ENCODE measurements at regions not wholly inside any gene's neighbourhood (a gene's known extent, or its start where the extent isn't known, plus 50 kb on each side); places are given as distances from the start of the nearest gene placed in this dataset.
"Not testable (repeated sequence)": the region's sequence is repeated elsewhere in the genome, so short reads cannot be mapped to it uniquely, and the experiment has no call there.

DNA sequence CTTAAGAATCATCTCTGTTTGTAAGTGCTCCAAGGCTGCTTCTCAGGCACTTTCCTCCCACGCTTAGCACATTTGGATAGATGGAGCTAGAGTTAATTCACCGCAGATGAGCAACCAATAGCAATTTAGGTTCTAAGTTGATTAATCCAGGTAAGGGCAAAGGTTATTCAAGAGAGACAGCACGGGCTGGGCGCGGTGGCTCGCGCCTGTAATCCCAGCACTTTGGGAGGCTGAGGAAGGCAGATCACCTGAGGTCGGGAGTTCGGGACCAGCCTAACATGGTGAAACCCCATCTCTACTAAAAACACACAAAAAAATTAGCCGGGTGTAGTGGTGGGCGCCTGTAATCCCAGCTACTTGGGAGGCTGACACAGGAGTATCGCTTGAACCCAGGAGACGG, 54.5 kb upstream of the UNC13C start:
- H3K27ac ChIP-seq (ENCODE audit: low read depth, low read length, poor library complexity, severe bottlenecking); H3K4me3 ChIP-seq (ENCODE audit: low read depth, low read length, poor library complexity, severe bottlenecking); H3K27me3 ChIP-seq (ENCODE audit: insufficient read depth, low read length); H4K20me1 ChIP-seq (ENCODE audit: insufficient read depth, low read length); H3K4me1 ChIP-seq (ENCODE audit: insufficient read depth, low read length, severe bottlenecking); H3K79me2 ChIP-seq (ENCODE audit: insufficient read depth, low read length); H3K9me2 ChIP-seq (ENCODE audit: low read depth, low read length); H3K9me3 ChIP-seq (ENCODE audit: low read length); H3F3A ChIP-seq (ENCODE audit: insufficient read depth, low read length); H3K4me2 ChIP-seq (ENCODE audit: low read length); H3K9ac ChIP-seq (ENCODE audit: low read length); H3K36me3 ChIP-seq (ENCODE audit: insufficient read depth, low read length); H2AFZ ChIP-seq (ENCODE audit: low read length): not testable (repeated sequence)

- H3F3A ChIP-seq (ENCODE audit: insufficient read depth, low read length): no peaks in the 10 kb centered on the region
- H3K9ac ChIP-seq (ENCODE audit: low read length): no peak overlapping the region
- no peak overlapping the region for H3K4me3 ChIP-seq (ENCODE audit: low read depth, low read length, poor library complexity, severe bottlenecking)
- H3K36me3 ChIP-seq (ENCODE audit: insufficient read depth, low read length): no peaks in the 10 kb centered on the region
- no peaks in the 10 kb centered on the region for H3K9me2 ChIP-seq (ENCODE audit: low read depth, low read length)
- H3K27ac ChIP-seq (ENCODE audit: low read depth, low read length, poor library complexity, severe bottlenecking): no peak overlapping the region
- no peak overlapping the region for H3K4me2 ChIP-seq (ENCODE audit: low read length)
- H3K4me1 ChIP-seq (ENCODE audit: insufficient read depth, low read length, severe bottlenecking): no peaks in the 10 kb centered on the region
- H3K9me3 ChIP-seq (ENCODE audit: low read length): no peaks in the 10 kb centered on the region
- H4K20me1 ChIP-seq (ENCODE audit: insufficient read depth, low read length): no peaks in the 10 kb centered on the region
- TF ChIP-seq EZH2 (IDR thresholded peaks at IDR 0.05; ENCODE audit: borderline replicate concordance, low read length) (no peak), CTCF (IDR thresholded peaks at IDR 0.05; ENCODE audit: low read length) (no peak)
- H3K27me3 ChIP-seq (ENCODE audit: insufficient read depth, low read length): no peaks in the 10 kb centered on the region
- H2AFZ ChIP-seq (ENCODE audit: low read length): no peak overlapping the region
- no peaks in the 10 kb centered on the region for H3K79me2 ChIP-seq (ENCODE audit: insufficient read depth, low read length)
These were observed 59.8 kb upstream of the UNC13C start for GRCh38 chr15:53918180-53919079.

DNA sequence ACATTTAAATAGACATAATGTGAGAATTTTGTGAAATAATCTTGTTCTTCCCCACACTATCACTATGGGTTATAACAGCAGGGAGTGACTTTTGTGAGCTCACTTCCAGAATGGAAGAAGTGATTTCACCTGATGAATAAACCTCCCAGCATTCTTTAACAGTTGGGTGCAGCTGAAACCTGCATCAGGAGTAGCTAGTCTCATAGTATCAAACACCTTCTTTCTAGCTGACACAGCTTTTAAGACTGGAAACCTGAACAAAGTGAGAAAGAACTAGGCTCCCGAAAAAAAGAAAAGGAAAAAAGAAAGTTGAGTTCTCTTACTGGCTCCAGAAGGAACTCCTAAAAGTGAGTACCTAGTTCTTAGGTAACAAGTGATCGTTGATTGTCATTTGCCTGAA, 61.1 kb upstream of the UNC13C start:
- Histone ChIP-seq H3K36me3 (ENCODE audit: insufficient read depth, low read length) (no peaks in the 10 kb centered on the region), H3K27me3 (ENCODE audit: insufficient read depth, low read length) (no peaks in the 10 kb centered on the region), H3K9me3 (ENCODE audit: low read length) (no peaks in the 10 kb centered on the region), H3K79me2 (ENCODE audit: insufficient read depth, low read length) (no peaks in the 10 kb centered on the region), H3K4me3 (ENCODE audit: low read depth, low read length, poor library complexity, severe bottlenecking) (no peak overlapping the region), H3K4me2 (ENCODE audit: low read length) (no peak overlapping the region), H3K4me1 (ENCODE audit: insufficient read depth, low read length, severe bottlenecking) (no peaks in the 10 kb centered on the region), H4K20me1 (ENCODE audit: insufficient read depth, low read length) (no peaks in the 10 kb centered on the region), H3F3A (ENCODE audit: insufficient read depth, low read length) (no peaks in the 10 kb centered on the region), H3K9ac (ENCODE audit: low read length) (no peak overlapping the region), H2AFZ (ENCODE audit: low read length) (no peak overlapping the region), H3K9me2 (ENCODE audit: low read depth, low read length) (no peaks in the 10 kb centered on the region), H3K27ac (ENCODE audit: low read depth, low read length, poor library complexity, severe bottlenecking) (no peak overlapping the region)
- TF ChIP-seq EZH2 (IDR thresholded peaks at IDR 0.05; ENCODE audit: borderline replicate concordance, low read length) (no peak), CTCF (IDR thresholded peaks at IDR 0.05; ENCODE audit: low read length) (no peak)

DNA sequence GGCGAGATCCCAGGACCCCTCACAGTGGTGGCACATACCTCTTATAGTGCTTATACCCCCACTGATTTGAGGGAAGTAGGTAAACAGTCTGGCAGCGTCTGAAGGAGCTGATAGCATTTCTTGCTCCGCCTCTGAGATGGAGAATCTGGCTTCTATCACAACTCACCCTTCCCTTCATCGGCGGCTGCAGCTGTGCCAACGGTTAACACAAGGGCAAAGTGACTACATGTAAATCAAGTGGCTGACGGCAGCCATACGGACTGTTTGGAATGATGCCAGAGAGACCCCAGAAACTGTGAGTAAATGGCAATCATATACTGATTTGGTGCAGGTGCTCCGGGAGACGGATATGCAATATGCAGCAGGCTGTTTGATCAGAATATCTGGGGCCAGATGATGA, 66.8 kb upstream of the UNC13C start:
- Histone ChIP-seq H3K4me2 (ENCODE audit: low read length) (no peak overlapping the region), H3K9ac (ENCODE audit: low read length) (no peak overlapping the region), H3F3A (ENCODE audit: insufficient read depth, low read length) (no peaks in the 10 kb centered on the region), H3K27ac (ENCODE audit: low read depth, low read length, poor library complexity, severe bottlenecking) (no peak overlapping the region), H3K36me3 (ENCODE audit: insufficient read depth, low read length) (no peaks in the 10 kb centered on the region), H3K4me3 (ENCODE audit: low read depth, low read length, poor library complexity, severe bottlenecking) (no peak overlapping the region), H4K20me1 (ENCODE audit: insufficient read depth, low read length) (no peaks in the 10 kb centered on the region), H3K27me3 (ENCODE audit: insufficient read depth, low read length) (no peaks in the 10 kb centered on the region), H2AFZ (ENCODE audit: low read length) (no peak overlapping the region), H3K4me1 (ENCODE audit: insufficient read depth, low read length, severe bottlenecking) (no peaks in the 10 kb centered on the region), H3K9me3 (ENCODE audit: low read length) (no peaks in the 10 kb centered on the region), H3K9me2 (ENCODE audit: low read depth, low read length) (no peaks in the 10 kb centered on the region), H3K79me2 (ENCODE audit: insufficient read depth, low read length) (no peaks in the 10 kb centered on the region)
- TF ChIP-seq EZH2 (IDR thresholded peaks at IDR 0.05; ENCODE audit: borderline replicate concordance, low read length) (no peak), CTCF (IDR thresholded peaks at IDR 0.05; ENCODE audit: low read length) (no peak)

All from OCI-LY1 (cell line).